ENCODE measurements at regions not wholly inside any gene's neighbourhood (a gene's known extent, or its start where the extent isn't known, plus 50 kb on each side); places are given as distances from the start of the nearest gene placed in this dataset.

- DNase-seq (ENCODE audit: low spot score), result no peak
- no peak overlapping the region for H3K4me3 ChIP-seq (ENCODE audit: low read depth, low read length, poor library complexity, severe bottlenecking)
- H3K79me2 ChIP-seq (ENCODE audit: insufficient read depth, low read depth, low read length), result no peaks in the 10 kb centered on the region
- no peaks in the 10 kb centered on the region for H3K9me3 ChIP-seq (ENCODE audit: low read length)
- H3K36me3 ChIP-seq (ENCODE audit: insufficient read depth, low read length), result no peaks in the 10 kb centered on the region
- ChIA-PET CTCF (ENCODE audit: unreplicated experiment) (no interaction called here), POLR2A (interaction anchor here (1.6 kb wide), 1 partner anchor 11 kb away, joined by 3 read pairs; no protein-coding TSS in a partner anchor)
- no peaks in the 10 kb centered on the region for H3K9me2 ChIP-seq (ENCODE audit: insufficient read depth, low read length)
- no peaks in the 10 kb centered on the region for H3K4me1 ChIP-seq (ENCODE audit: insufficient read depth, low read length, poor library complexity, severe bottlenecking)
- intact Hi-C loops (cut with micrococcal nuclease; ENCODE audit: unreplicated experiment), result loop anchor here (5.0 to 10.0 kb wide), 3 partner anchors 165 to 485 kb away; no protein-coding TSS in a partner anchor
- TF ChIP-seq EZH2phosphoT487 (IDR thresholded peaks at IDR 0.05; ENCODE audit: borderline replicate concordance, low read depth, low read length) (no peak), CTCF (conservative IDR thresholded peaks at IDR 0.05; ENCODE audit: low read length) (no peak)
- no peaks in the 10 kb centered on the region for H4K20me1 ChIP-seq (ENCODE audit: insufficient read depth, low read length)
- H3K27ac ChIP-seq (ENCODE audit: low read depth, low read length, poor library complexity, severe bottlenecking), result no peak overlapping the region
- no peak overlapping the region for H2AFZ ChIP-seq (ENCODE audit: low read length)
- H3K4me2 ChIP-seq (ENCODE audit: low read length), result no peak overlapping the region
- no TSS peak for BruUV-seq (replicated peaks)
Observed at GRCh38 chr5:119740225-119740624, 110.9 kb downstream of the FAM170A start.

GRCh38 chr5:119741691-119742090, 112.3 kb downstream of the FAM170A start:
- Histone ChIP-seq H3K27ac (ENCODE audit: low read depth, low read length, poor library complexity, severe bottlenecking) (no peak overlapping the region), H3K4me3 (ENCODE audit: low read depth, low read length, poor library complexity, severe bottlenecking) (no peak overlapping the region), H3K4me2 (ENCODE audit: low read length) (no peak overlapping the region), H3K9me2 (ENCODE audit: insufficient read depth, low read length) (no peaks in the 10 kb centered on the region), H3K36me3 (ENCODE audit: insufficient read depth, low read length) (no peaks in the 10 kb centered on the region), H3K4me1 (ENCODE audit: insufficient read depth, low read length, poor library complexity, severe bottlenecking) (no peaks in the 10 kb centered on the region), H3K79me2 (ENCODE audit: insufficient read depth, low read depth, low read length) (no peaks in the 10 kb centered on the region), H4K20me1 (ENCODE audit: insufficient read depth, low read length) (no peaks in the 10 kb centered on the region), H3K9me3 (ENCODE audit: low read length) (no peaks in the 10 kb centered on the region), H2AFZ (ENCODE audit: low read length) (no peak overlapping the region)
- no peak for TF ChIP-seq CTCF (conservative IDR thresholded peaks at IDR 0.05; ENCODE audit: low read length)
- TF ChIP-seq EZH2phosphoT487 (IDR thresholded peaks at IDR 0.05; ENCODE audit: borderline replicate concordance, low read depth, low read length), result no peak
- POLR2A ChIA-PET, result interaction anchor here (0.7 to 1.0 kb wide), 2 partner anchors 12 to 203 kb away, joined by 3 read pairs; no protein-coding TSS in a partner anchor
- CTCF ChIA-PET (ENCODE audit: unreplicated experiment), result no interaction called here
- intact Hi-C loops (cut with micrococcal nuclease; ENCODE audit: unreplicated experiment), result loop anchor here (5.0 to 10.0 kb wide), 3 partner anchors 167 to 487 kb away; no protein-coding TSS in a partner anchor
- no peak for DNase-seq (ENCODE audit: low spot score)
- BruUV-seq (replicated peaks), result no TSS peak

- no peaks in the 10 kb centered on the region for H3K4me1 ChIP-seq (ENCODE audit: insufficient read depth, low read length, poor library complexity, severe bottlenecking)
- H3K27ac ChIP-seq (ENCODE audit: low read depth, low read length, poor library complexity, severe bottlenecking), result no peak overlapping the region
- no peak overlapping the region for H2AFZ ChIP-seq (ENCODE audit: low read length)
- POLR2A ChIA-PET, result no interaction called here
- no peaks in the 10 kb centered on the region for H3K9me2 ChIP-seq (ENCODE audit: insufficient read depth, low read length)
- TF ChIP-seq EZH2phosphoT487 (IDR thresholded peaks at IDR 0.05; ENCODE audit: borderline replicate concordance, low read depth, low read length) (no peak), CTCF (conservative IDR thresholded peaks at IDR 0.05; ENCODE audit: low read length) (no peak)
- no peak for DNase-seq (ENCODE audit: low spot score)
- H3K4me3 ChIP-seq (ENCODE audit: low read depth, low read length, poor library complexity, severe bottlenecking), result no peak overlapping the region
- H3K79me2 ChIP-seq (ENCODE audit: insufficient read depth, low read depth, low read length), result no peaks in the 10 kb centered on the region
- no peaks in the 10 kb centered on the region for H4K20me1 ChIP-seq (ENCODE audit: insufficient read depth, low read length)
- no peak overlapping the region for H3K4me2 ChIP-seq (ENCODE audit: low read length)
- no peaks in the 10 kb centered on the region for H3K9me3 ChIP-seq (ENCODE audit: low read length)
- intact Hi-C loops (cut with micrococcal nuclease; ENCODE audit: unreplicated experiment), result loop anchor here (5.0 to 10.0 kb wide), 3 partner anchors 168 to 488 kb away; no protein-coding TSS in a partner anchor
- BruUV-seq (replicated peaks), result no TSS peak
- H3K36me3 ChIP-seq (ENCODE audit: insufficient read depth, low read length), result no peaks in the 10 kb centered on the region
- CTCF ChIA-PET (ENCODE audit: unreplicated experiment), result no interaction called here
Observed at GRCh38 chr5:119742311-119742710, 113.0 kb downstream of the FAM170A start.

All from OCI-LY7 (cell line).